Caco-2 (cell line): ENCODE measurements at regions not wholly inside any gene's neighbourhood (a gene's known extent, or its start where the extent isn't known, plus 50 kb on each side); places are given as distances from the start of the nearest gene placed in this dataset.
"Not testable (repeated sequence)": the region's sequence is repeated elsewhere in the genome, so short reads cannot be mapped to it uniquely, and the experiment has no call there.

Experiments
- BruUV-seq: library from RNA; stranded (reverse); fragments of 400-500 nt; replicated peaks from 2 replicates; lab custom pipeline; 2021; lab: Mats Ljungman, UMichigan
- CTCF ChIA-PET: fragments of 300-600 bp; sonication (Branson Sonifier 250); formaldehyde crosslinking; loops from one replicate; lab custom pipeline; 2022; ENCODE audit warnings: antibody characterized with exemption; lab: Charles Lee
- POLR2A ChIA-PET: fragments of 300-600 bp; sonication (Branson Sonifier 250); formaldehyde crosslinking; loops from one replicate; lab custom pipeline; 2022; ENCODE audit warnings: antibody characterized with exemption; lab: Charles Lee
- DNase-seq, 2 experiments: peaks; one replicate each; pipeline versions ENCODE4 v3.0.0 to v3.0.0-alpha.2; 2020 to 2022
- H3K27me3 ChIP-seq: replicated peaks from 2 replicates; pipeline ENCODE4 v1.6.0; 2011; ENCODE audit warnings: low read length; ENCODE audit not compliant: control insufficient read depth, insufficient read depth
- H3K36me3 ChIP-seq: 2 replicates; pipeline ENCODE4 v1.5.1; 2011; ENCODE audit warnings: low read length; ENCODE audit not compliant: control insufficient read depth, insufficient read depth
- H3K4me1 ChIP-seq: fragments of 250-450 bp; sonication (Bioruptor Pico); 2 replicates; pipeline ENCODE4 v1.5.1; 2020; ENCODE audit warnings: mild to moderate bottlenecking
- H3K4me3 ChIP-seq: 2 replicates; pipeline ENCODE4 v1.5.1; 2011; ENCODE audit warnings: low read depth, mild to moderate bottlenecking, control low read depth, low read length
- H3K9me3 ChIP-seq: fragments of 250-450 bp; sonication (Bioruptor Pico); 2 replicates; pipeline ENCODE4 v1.5.1; 2020; ENCODE audit warnings: mild to moderate bottlenecking, moderate library complexity
- H3K27ac Mint-ChIP-seq: one replicate; pipeline ENCODE4 v1.8.0; 2022; ENCODE audit warnings: mixed read lengths; ENCODE audit not compliant: unreplicated experiment
- H3K27me3 Mint-ChIP-seq: one replicate; pipeline ENCODE4 v1.8.0; 2022; ENCODE audit warnings: mixed read lengths; ENCODE audit not compliant: insufficient read depth, unreplicated experiment
- H3K36me3 Mint-ChIP-seq: one replicate; pipeline ENCODE4 v1.8.0; 2022; ENCODE audit warnings: mild to moderate bottlenecking, mixed read lengths; ENCODE audit not compliant: insufficient read depth, unreplicated experiment
- H3K4me1 Mint-ChIP-seq: one replicate; pipeline ENCODE4 v1.8.0; 2022; ENCODE audit warnings: low read depth, mixed read lengths; ENCODE audit not compliant: unreplicated experiment
- H3K4me3 Mint-ChIP-seq: one replicate; pipeline ENCODE4 v1.8.0; 2022; ENCODE audit warnings: mild to moderate bottlenecking, moderate library complexity, mixed read lengths; ENCODE audit not compliant: unreplicated experiment
- H3K9me3 Mint-ChIP-seq: one replicate; pipeline ENCODE4 v1.8.0; 2022; ENCODE audit warnings: mixed read lengths; ENCODE audit not compliant: unreplicated experiment
- intact Hi-C: fragments of 100-400 bp; cut with micrococcal nuclease; formaldehyde crosslinking; loops from one replicate; pipeline ENCODE4 v1.10.0; 2022; ENCODE audit not compliant: unreplicated experiment
- TF ChIP-seq, protein P1 (sequence below), 2 experiments: fragments of 200-600 bp in 1 of 2; IDR thresholded peaks; 1 replicate in 1 of 2; 2 replicates in 1 of 2; pipeline versions ENCODE4 v1.5.1 to v1.8.0; 2011 to 2022; ENCODE audit warnings: antibody characterized with exemption in 1 of 2, control low read depth in 1 of 2, inconsistent platforms in 1 of 2, low read depth in 1 of 2, low read length in 1 of 2, mild to moderate bottlenecking in 1 of 2, moderate library complexity in 1 of 2; ENCODE audit not compliant: insufficient read depth in 1 of 2, severe bottlenecking in 1 of 2, unreplicated experiment in 1 of 2

- H3K4me1 Mint-ChIP-seq, H3K9me3 Mint-ChIP-seq, H3K4me3 ChIP-seq, BruUV-seq, DNase-seq, H3K27ac Mint-ChIP-seq, POLR2A ChIA-PET, H3K4me3 Mint-ChIP-seq, H3K27me3 ChIP-seq, H3K9me3 ChIP-seq, H3K4me1 ChIP-seq, H3K36me3 Mint-ChIP-seq, H3K36me3 ChIP-seq, CTCF ChIA-PET, intact Hi-C loops: not testable (repeated sequence)
- peaks cover 18% of the 10 kb centered on the region for H3K27me3 Mint-ChIP-seq
Measured at GRCh38 chr2:91873416-91873815, 2997.8 kb upstream of the TEKT4 start.

DNA sequence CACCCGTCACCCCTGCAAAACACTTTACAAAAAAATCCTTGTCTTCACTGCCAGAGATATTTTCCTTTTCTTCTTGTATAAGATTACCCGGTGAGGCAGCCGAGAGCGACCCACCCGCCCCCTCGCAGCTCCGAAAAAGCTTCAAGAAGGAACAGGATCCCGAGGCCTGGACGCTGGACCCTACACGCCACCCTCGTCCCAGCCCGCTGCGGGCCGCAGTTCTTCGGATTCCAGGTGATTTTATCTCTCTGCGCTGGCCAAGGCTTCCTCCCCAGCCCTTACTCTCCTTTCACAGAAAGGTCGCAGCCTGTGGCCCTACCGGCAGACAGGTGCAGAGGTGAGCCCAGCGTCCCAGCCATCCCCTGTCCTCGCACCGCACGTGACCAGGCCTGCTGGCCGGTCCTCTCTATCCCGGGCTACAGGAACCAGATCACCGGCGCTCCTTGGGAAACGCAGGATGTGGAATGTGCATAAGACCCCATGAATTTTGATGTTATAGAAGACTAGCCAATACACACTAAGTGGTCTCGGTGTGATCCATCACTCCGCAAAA, 2993.5 kb upstream of the TEKT4 start:
- H3K9me3 Mint-ChIP-seq, intact Hi-C loops, H3K27me3 ChIP-seq, H3K4me3 Mint-ChIP-seq, H3K36me3 ChIP-seq, H3K36me3 Mint-ChIP-seq, H3K4me1 ChIP-seq, H3K9me3 ChIP-seq, H3K27ac Mint-ChIP-seq, POLR2A ChIA-PET, CTCF ChIA-PET, BruUV-seq, H3K4me3 ChIP-seq, H3K4me1 Mint-ChIP-seq: not testable (repeated sequence)
- peak in 1 of 2 experiments; percentile 6 for DNase-seq
- H3K27me3 Mint-ChIP-seq = peaks cover 14% of the 10 kb centered on the region

GRCh38 chr2:91895091-91895490, 2976.1 kb upstream of the TEKT4 start:
- BruUV-seq, CTCF ChIA-PET: not testable (repeated sequence)

GRCh38 chr2:91917602-91918001, 2953.6 kb upstream of the TEKT4 start:
- POLR2A ChIA-PET, H3K27ac Mint-ChIP-seq, H3K36me3 ChIP-seq, H3K4me1 ChIP-seq, H3K27me3 ChIP-seq, H3K4me3 Mint-ChIP-seq, intact Hi-C loops, H3K36me3 Mint-ChIP-seq, H3K27me3 Mint-ChIP-seq, H3K4me3 ChIP-seq, BruUV-seq, H3K4me1 Mint-ChIP-seq, CTCF ChIA-PET, H3K9me3 ChIP-seq, DNase-seq: not testable (repeated sequence)
- H3K9me3 Mint-ChIP-seq = peaks cover 10% of the 10 kb centered on the region

More at GRCh38 chr2:91895091-91895490, 2976.1 kb upstream of the TEKT4 start:
- H3K4me1 Mint-ChIP-seq, H3K27ac Mint-ChIP-seq, H3K27me3 Mint-ChIP-seq, H3K27me3 ChIP-seq, intact Hi-C loops, H3K9me3 Mint-ChIP-seq, H3K4me3 ChIP-seq, POLR2A ChIA-PET, H3K4me1 ChIP-seq, H3K9me3 ChIP-seq, H3K36me3 Mint-ChIP-seq, H3K4me3 Mint-ChIP-seq, H3K36me3 ChIP-seq: not testable (repeated sequence)
- TF ChIP-seq, protein P1, sequence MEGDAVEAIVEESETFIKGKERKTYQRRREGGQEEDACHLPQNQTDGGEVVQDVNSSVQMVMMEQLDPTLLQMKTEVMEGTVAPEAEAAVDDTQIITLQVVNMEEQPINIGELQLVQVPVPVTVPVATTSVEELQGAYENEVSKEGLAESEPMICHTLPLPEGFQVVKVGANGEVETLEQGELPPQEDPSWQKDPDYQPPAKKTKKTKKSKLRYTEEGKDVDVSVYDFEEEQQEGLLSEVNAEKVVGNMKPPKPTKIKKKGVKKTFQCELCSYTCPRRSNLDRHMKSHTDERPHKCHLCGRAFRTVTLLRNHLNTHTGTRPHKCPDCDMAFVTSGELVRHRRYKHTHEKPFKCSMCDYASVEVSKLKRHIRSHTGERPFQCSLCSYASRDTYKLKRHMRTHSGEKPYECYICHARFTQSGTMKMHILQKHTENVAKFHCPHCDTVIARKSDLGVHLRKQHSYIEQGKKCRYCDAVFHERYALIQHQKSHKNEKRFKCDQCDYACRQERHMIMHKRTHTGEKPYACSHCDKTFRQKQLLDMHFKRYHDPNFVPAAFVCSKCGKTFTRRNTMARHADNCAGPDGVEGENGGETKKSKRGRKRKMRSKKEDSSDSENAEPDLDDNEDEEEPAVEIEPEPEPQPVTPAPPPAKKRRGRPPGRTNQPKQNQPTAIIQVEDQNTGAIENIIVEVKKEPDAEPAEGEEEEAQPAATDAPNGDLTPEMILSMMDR (IDR thresholded peaks at IDR 0.05; ENCODE audit: insufficient read depth in 1 of 2, low read depth in 1 of 2, low read length in 1 of 2, severe bottlenecking in 1 of 2, unreplicated experiment in 1 of 2) = peak; percentile 45 to 68
- DNase-seq = peak in 1 of 2 experiments; percentile 20
